GM18873 (cell line): ENCODE measurements at regions not wholly inside any gene's neighbourhood (a gene's known extent, or its start where the extent isn't known, plus 50 kb on each side); places are given as distances from the start of the nearest gene placed in this dataset.

Experiments
- ATAC-seq: cut with Tn5 transposase; IDR thresholded peaks from one replicate; pipeline ENCODE4 v1.9.1; 2021; ENCODE audit warnings: mild to moderate bottlenecking, moderate library complexity, moderate number of reproducible peaks; ENCODE audit not compliant: unreplicated experiment, low FRiP score

DNA sequence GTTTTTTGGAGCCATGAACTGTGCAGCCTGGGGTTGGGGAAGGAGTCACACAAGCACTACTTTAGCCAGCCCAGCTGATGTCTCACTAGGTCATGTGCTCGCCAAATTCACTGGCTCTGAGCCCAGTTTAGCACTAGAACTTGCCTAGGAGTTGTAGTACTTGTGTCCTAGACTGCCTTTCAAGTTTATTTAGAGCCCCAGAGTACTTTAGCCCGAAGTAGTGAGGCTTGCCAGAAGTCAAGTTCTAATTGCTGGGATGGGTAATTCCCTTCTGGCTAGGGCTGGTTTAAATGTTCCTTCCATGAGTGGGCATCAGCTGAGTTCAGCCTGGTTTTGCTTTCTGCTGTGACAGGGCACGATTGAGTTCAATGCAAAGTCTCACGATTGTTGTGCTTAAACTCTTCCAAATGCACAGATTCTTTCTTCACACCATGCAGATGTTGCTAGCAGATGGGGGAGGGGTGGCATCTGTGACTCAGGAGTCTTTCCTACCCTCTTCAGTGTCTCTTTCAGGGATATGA is 228.2 kb upstream of the ZPLD1 start:
- no peak for ATAC-seq

- no peak for ATAC-seq
These were observed 227.7 kb upstream of the ZPLD1 start for GRCh38 chr3:102207151-102207571.

DNA sequence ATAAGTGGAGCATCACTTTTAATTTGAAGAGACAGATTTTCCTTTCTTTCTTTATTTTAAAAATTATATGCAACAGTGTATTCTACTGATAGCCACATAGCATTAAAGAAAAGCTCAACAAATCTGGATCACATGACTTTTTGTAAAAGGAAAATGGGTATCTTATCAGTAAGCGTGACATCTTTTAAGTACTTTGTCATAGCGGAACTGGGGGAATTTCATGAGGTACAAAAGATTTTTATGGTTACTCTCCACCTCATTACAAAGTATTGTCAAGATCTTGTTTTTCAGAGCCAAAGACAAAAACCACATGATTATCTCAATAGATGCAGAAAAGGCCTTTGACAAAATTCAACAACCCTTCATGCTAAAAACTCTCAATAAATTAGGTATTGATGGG is 219.6 kb upstream of the ZPLD1 start:
- no peak for ATAC-seq

- no peak for ATAC-seq
These were observed 211.7 kb upstream of the ZPLD1 start for GRCh38 chr3:102223132-102223531.

DNA sequence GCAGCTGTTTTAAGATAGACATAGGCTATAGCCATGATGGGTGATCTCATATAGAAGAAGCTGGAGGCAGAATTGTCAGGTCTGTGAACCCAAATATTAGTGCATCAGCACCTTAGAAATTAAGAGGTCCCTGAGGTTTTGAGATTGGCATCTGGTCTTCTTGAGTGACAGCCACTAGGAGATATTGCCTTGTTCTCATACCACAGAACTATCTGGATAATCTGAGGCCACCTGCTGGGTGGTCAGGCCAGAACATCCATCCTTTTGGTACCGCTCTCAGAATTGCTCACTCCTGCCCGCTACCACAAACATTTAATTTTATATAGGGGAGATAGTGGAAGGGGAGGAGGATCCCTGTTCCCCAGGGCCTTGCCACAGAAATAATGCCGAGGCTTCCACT is 210.6 kb upstream of the ZPLD1 start:
- ATAC-seq = no peak

DNA sequence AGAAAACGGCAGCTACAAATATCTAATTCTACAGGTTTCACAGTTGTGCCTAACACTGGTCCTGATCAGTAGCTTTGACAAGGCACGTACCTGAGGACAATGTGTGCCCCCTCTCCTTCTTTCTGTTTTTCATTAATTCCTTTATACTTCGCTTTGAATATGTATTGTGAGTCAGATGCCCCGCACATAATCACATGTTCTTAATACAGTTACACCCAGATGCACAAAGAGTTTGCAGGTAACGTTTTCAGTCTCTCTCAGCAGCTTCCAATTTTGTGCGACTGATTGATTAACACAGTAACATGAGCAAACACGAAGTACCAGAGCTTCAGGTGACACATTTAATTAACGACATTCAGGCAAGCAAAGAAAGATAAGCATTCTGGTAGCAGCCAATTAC is 209.8 kb upstream of the ZPLD1 start:
- no peak for ATAC-seq

- no peak for ATAC-seq
These were observed 209.2 kb upstream of the ZPLD1 start for GRCh38 chr3:102225407-102226132.

- no peak for ATAC-seq
These were observed 208.4 kb upstream of the ZPLD1 start for GRCh38 chr3:102226463-102226862.

DNA sequence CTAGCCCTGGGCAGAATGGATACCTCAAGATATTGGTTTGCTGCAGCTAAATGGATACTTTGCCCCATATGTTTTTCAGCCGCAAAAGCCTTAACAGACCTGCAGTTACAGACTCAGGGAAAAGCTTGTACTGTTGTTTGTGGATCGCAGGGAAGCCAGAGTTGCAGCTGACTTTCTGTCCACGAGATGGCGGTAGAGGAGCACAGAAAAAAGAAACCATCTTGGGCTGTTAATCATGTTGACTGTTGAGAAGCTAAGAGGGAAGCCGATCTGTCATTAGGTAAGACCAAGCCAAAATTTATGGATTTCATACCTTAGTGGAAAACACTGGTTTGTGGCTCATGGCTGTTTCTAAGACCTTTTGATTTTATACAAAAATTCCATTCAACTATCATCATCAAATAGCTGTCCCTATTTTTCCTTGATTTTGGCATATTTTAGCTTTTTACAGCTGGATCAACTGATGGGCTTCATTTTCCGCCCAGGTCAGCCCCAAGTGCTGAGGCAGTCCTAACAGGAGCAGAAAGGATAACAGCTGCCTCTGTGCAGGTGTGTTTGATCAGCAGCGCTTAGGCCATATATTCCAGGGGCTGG is 205.7 kb upstream of the ZPLD1 start:
- ATAC-seq = peak; percentile 64

DNA sequence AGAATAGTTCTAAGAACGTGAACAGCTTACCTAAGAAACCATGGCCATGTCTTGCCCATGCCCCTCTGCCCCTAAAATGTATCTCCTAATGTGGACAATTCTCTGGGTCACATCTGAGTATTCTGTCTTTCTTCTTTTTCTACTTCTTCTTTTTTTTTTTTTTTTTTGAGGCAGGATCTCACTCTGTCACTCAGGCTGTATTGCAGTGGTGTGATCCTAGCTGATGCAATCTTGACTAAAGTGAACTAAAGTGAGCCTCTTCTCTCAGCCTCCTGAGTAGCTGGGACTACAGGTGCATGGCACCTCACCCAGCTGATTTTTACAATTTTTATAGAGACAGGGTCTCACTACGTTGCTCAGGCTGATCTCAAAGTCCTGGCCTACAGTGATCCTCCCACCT is 204.8 kb upstream of the ZPLD1 start:
- ATAC-seq = no peak

- peak; percentile 92 for ATAC-seq
These were observed 200.9 kb upstream of the ZPLD1 start for GRCh38 chr3:102233881-102234280.

GRCh38 chr3:102235679-102236078 is 199.1 kb upstream of the ZPLD1 start:
- ATAC-seq = no peak

DNA sequence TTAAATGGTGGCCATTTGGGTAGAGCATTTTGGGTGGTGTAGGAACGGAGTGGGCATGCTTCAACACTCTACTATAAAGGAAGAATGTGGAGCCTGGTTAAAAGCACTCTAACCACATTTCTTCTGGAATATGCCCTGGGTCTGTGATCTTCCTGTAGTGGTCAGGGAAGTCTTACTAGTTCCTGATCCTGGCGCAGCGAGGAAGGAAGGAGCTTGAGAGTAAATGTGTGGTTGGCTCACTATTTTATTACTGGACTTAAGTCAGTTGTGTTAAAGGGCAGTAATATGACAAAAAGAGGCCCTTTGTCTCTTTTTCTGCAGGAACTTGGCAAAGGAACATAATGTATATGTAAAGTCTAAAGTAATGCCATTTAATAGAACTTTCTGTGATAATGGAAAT is 197.6 kb upstream of the ZPLD1 start:
- ATAC-seq = no peak

DNA sequence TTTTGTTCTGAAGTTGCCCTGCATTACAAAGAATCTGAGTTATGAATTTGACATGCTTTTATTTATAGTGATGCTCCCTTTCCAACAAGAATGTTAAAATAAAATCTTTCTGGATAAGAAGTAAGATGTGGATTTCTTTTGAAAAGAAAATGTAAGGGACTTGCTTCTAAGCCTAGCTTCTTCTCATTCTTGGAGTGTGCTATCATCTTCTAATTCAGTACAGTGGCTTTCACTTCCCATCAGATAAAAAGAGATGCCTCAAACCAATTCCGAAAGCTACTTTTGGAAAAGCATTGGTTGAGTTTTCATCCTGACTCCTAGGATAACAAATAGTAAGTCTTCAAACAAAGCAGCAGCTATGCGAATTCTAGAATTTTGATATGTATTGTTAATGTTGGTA is 197.0 kb upstream of the ZPLD1 start:
- no peak for ATAC-seq

DNA sequence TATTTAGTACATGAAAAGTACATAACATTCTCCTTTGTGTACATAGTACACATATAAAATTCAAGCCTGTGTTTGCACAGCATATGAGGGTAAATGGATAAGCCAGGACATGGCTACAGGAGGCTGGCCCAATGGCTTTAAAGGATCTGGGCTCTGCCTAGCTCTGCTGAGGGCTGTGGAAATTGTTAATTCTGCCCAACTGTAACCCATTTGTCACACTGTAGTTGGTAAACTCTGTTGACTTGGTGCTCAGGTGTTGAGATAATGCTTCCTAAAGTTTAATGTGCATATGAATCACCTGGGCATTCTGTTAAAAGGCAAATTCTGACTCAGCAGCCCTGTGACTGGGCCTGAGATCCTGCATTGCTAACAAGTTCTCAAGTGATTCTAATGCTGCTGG is 196.5 kb upstream of the ZPLD1 start:
- no peak for ATAC-seq

GRCh38 chr3:102240720-102241119 is 194.1 kb upstream of the ZPLD1 start:
- no peak for ATAC-seq

- no peak for ATAC-seq
These were observed 185.7 kb upstream of the ZPLD1 start for GRCh38 chr3:102248981-102249705.

DNA sequence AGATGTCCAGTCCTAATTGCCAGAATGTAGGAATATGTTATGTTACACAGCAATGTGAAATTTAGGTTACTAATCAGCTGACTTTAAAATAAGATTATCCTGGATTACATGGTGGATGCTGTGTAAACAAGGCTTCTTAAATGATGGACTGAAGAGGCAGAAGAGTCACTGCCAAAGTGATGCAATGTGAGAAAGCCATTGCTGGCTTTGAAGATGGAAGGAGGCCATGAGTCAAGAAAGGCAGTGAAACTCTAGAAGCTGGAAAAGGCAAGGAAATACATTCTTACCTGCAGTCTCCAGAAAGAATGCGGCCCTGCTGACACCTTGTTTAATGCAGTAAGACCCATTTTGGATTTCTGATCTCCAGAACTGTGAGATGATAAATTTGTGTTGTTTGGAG is 179.1 kb upstream of the ZPLD1 start:
- no peak for ATAC-seq

GRCh38 chr3:102258666-102259227 is 176.1 kb upstream of the ZPLD1 start:
- ATAC-seq = peak; percentile 71

- no peak for ATAC-seq
These were observed 175.2 kb upstream of the ZPLD1 start for GRCh38 chr3:102259663-102260062.

DNA sequence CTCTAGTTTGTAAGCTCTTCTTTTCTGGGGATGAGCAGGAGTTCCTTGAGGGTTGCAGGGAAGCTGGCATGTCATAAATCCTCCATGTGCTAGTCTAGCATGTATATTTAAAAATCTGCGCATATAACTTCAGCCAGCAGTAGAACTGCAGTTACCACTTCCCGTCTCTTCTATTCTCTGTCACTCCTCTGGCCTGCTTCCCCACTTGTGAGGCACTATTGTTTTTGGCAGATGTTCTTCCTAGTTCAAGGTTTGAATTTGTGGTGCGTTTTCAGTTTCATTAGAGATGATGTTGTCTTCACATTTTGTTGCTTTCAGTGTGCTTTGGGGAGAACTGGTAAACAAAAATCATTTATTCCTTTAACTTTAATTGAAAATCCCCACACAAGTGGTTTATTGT is 169.1 kb upstream of the ZPLD1 start:
- ATAC-seq = no peak
